GM19240 (cell line): ENCODE measurements at regions not wholly inside any gene's neighbourhood (a gene's known extent, or its start where the extent isn't known, plus 50 kb on each side); places are given as distances from the start of the nearest gene placed in this dataset.

Experiments used
- DNase-seq: peaks from one replicate; pipeline ENCODE4 v3.0.0; 2011; ENCODE audit warnings: low spot score; ENCODE audit not compliant: insufficient read length

GRCh38 chr11:129324533-129325175 lies 51.0 kb upstream of the BARX2 start:
- DNase-seq = no peak

- no peak for DNase-seq
Observed at GRCh38 chr11:129323896-129324502, 51.6 kb upstream of the BARX2 start.

DNA sequence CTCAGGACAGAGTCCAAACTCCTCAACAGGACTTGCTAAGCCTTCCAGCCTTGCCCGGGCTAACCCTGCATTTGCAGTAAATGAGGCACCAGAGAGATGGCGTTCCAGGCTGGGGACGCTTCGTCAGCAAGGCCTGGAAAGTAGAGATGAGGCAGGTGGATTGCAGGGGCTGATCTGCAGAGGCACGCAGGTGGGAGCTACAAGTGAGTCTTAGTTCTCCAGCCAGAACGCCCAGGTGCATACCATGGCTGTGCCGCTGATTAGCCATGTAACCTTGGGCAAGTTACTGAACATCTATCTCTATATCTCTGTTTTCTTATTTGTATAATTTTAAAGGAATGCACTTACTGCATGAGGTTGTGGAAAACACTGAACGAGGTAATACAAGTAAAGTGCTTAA lies 52.7 kb upstream of the BARX2 start:
- DNase-seq = no peak

DNA sequence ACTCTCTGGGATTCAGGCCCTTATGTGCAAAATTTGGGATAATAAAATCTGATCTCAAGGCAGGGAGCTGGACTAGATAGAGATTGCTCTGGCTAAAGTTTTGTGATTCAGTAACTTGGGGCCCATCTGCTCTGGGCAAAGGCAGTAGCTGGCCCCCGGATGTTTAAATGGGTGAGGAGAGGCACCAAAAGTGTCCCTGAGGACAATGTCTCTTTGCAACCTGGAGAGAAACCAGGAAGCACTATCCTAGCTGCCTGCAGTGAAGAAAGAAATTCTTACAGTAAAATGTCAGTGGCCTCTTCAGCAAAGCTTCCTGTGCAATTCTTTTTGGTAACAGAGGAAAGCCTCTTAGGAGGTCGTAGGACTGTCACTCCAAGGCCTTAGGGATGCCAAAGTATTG lies 54.6 kb upstream of the BARX2 start:
- DNase-seq = no peak

- no peak for DNase-seq
Observed at GRCh38 chr11:129320494-129320893, 55.2 kb upstream of the BARX2 start.

DNA sequence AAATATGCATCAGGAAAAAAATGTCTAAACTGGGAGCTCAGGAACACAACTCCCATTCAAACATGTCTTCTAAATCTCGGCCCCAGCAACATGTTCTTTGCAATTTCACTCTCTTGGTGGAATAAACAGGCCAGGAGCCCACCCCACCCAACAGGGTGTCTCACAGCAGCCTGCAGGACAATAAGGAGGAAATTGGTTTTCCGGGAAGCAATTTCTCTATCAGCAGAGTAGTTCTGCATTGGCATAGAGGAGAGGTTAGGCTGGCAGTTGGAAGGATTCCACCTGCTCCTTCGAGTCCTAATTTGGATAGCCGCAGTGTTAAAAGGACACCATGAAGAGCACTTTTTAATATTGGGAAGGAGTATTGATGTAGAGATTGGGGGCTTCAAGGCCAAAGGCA lies 55.9 kb upstream of the BARX2 start:
- DNase-seq = no peak

DNA sequence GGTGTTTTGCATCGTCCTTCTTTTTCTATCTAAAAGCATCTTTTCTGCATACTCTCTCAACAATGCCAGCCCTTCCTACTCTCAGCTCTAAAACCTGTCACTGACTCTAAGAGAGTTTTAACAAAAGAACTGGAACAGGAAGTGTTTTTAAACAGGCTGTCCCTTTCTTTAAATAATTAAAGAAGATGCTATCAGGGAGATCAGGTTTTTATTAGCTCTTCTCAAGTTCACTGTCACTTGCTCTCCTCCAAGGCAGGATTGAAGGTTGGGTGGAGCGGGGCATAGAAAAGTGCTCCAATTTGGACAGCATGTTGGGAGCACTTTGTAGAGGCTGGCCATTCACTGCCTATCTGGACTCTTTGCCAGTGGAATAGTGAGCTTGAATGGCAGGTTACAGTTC lies 56.4 kb upstream of the BARX2 start:
- no peak for DNase-seq

DNA sequence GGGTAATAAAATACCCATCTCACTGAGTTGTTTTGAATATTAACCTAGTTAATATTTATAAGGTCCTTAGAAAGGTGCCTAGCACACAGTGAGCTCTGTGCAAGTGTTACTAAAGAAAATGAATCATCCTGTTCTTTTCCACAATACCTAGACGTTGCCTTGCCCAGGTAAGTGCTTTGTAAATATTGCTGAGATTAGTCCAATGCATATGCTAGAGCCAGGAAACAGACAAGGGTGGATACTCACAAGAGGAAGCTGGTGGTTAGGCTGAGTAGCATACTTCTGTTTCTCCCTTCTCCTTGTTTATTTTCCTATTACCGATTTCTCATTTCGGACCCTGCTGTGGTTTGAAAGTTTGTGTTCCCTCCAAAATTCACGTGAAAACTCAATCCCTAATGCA lies 58.1 kb upstream of the BARX2 start:
- no peak for DNase-seq

- DNase-seq = no peak
Observed at GRCh38 chr11:129316781-129317180, 58.9 kb upstream of the BARX2 start.

DNA sequence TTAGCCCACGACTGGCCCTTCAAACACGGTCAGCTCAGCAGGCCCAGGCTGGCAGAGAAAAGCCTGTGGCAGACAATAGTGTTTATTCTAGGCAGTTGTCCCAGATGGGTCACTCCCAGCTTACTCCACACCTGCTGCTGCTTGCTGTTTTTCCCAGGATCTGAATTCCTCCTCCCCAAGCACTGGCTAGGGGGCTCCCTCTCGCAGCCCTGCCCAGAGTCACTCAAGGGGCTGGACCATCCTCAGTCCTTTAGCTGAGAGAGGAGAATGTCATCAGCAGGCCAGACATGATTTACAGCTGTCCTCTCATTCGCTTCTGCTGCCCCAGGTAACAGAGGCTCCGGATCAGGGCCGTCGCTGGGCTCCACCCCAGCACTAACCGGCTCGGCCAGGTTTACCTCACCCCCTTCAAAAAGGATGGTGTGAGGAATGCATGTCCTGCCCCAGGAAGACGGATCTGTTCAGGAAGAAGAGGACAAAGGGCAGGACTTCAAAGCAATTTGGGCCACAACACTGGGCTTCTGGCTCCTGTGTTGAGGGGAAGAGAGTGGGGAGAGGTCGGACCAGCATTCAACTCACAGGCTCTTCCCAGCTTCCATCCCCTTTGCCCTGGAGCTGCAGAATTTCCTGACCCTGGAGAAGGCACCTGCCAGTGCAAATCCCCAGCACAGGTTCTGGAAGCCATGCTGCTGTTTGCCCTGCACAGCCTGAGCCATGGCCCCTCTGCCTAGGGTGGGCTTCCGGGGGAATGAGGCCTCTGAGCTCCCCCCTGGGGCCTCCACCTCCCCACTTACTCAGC lies 59.7 kb upstream of the BARX2 start:
- DNase-seq = no peak

DNA sequence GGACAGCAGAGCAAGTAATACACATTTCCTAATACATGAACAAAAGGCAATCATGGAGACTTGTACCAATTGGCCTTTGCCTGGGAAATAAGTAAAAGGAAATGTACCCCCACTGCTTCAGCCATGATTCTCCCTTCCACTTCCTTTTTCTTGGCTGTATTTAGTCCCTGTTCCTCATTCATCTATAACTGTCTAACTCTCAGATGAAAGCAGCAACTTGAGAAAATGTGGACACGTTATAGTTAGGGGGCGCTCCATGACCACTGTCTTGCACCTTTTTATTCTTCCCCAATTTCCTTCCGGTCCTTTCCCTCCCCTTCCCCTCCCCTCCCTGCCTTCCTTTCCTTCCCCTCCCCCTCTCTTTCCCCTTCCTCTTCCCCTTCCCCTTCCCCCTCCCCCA lies 61.3 kb upstream of the BARX2 start:
- no peak for DNase-seq

- no peak for DNase-seq
Observed at GRCh38 chr11:129313541-129314297, 61.9 kb upstream of the BARX2 start.

DNA sequence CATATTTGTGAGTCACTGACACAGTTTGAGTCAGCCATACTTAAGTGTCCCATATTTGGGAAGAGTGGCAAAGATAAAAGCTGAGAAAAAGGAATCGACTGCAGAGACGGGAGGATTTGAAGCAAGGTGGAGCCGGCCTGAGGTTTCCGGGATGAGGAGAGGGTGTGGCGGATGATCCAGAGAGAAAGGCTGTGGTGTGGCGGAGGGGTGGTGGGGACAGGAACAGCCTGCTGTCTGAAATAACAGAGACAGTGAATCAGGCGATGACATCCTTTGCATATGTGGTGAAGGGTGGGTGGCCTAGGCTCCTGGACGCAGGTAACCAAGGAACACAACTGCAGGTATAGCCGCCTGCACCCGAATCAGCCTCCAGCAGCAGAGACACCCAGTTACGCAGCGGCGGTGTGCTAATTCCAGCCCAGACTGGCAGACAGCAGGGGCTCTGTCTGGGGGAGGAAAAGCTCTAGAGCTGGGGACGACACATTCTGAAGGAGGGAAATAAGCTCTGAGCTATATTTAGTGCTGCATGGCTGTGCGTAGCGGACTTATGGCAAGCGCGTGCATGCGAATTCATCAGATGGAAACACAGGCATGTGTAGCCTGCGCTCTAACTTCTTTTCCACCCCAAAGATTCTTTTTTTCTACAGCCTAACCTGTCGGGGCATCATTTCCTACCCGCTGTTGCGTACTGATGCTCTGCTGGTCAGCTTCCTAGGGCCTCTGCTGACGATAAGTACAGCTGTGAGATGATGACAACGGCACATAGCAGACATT lies 62.7 kb upstream of the BARX2 start:
- no peak for DNase-seq

GRCh38 chr11:129308241-129308865 lies 67.3 kb upstream of the BARX2 start:
- no peak for DNase-seq

GRCh38 chr11:129307162-129307561 lies 68.5 kb upstream of the BARX2 start:
- no peak for DNase-seq

DNA sequence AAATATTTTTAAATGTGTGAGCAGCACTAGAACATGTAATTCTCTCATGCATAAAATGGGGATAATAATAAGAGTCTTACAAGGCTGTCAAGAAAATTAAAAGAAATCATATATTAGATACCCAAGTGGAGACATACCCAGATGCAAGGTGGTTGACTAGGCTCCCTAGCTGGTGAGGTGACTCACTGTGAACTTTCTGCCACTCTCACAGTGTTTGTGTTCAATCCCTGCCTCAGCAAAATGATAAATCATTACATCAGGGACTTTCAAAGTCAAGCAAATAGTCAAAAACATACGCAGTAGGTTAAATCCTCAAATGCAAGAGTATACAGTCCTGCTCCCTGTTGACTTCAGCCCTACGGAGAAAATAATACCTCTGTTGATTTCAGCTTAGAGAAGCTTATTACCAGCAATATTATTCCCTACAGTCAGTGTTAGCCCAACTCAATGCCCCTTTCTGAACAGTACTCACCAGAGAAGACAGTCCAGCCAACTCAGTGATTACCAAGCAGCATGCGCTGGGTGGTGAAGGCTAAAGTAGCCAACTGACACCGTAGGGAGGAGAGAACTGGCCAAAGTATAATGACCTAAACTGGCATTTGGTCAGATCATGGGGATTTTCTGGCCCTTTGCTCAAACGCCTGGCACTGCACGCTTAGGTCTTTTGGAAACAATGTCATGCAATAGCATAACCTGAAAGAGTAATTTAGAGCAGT lies 73.1 kb upstream of the BARX2 start:
- no peak for DNase-seq

DNA sequence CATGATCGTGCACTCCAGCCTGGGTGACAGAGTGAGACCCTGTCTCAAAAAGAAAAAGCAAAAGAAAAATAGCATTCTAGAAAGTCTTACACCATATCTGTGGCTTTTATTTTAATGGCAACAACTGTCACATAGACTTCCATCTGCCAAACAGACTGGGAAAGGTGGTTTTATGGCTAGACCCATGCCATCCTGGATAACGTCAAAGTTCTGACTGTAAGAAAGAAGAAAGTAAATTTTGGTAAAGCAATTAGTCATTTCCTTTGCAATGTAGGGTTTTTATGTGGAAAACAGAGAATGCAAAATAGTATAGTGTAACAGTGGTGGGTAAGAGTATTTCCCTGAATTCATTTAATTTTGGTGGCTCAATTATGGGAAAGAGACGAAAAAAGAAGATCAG lies 75.5 kb upstream of the BARX2 start:
- DNase-seq = no peak

GRCh38 chr11:129298988-129299387 lies 76.7 kb upstream of the BARX2 start:
- no peak for DNase-seq

DNA sequence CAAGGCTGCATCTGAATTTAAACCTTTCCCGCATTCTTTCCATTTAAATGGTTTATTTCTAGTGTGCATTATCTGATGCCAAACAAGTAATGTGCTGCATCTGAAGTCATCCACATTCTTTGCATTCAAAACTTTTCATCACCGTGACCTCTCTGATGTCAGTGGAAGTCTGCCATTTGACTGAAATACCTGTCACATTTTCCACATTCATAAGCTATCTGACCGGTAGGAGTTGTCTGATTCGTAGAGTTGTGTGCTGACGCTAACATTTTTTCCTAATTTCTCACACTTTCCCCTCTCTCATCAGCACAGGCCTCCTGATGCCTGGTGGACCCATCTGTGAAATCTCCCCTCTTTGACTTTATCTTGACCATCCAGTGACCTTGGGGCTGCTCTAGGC lies 79.9 kb upstream of the BARX2 start:
- no peak for DNase-seq

GRCh38 chr11:129292771-129293170 lies 82.9 kb upstream of the BARX2 start:
- no peak for DNase-seq
